Effector memory CD8-positive, alpha-beta T cell (primary cell): ENCODE measurements at regions not wholly inside any gene's neighbourhood (a gene's known extent, or its start where the extent isn't known, plus 50 kb on each side); places are given as distances from the start of the nearest gene placed in this dataset.
"Not testable (repeated sequence)": the region's sequence is repeated elsewhere in the genome, so short reads cannot be mapped to it uniquely, and the experiment has no call there.

Experiments
- ATAC-seq: fragments of 150-1000 bp; cut with Tn5 transposase; replicated peaks from 2 replicates; pipeline ENCODE4 v1.10.0; 2021; ENCODE audit warnings: mild to moderate bottlenecking, moderate library complexity
- DNase-seq, 3 experiments: peaks; one replicate each; pipeline ENCODE4 v3.0.0; 2021
- H3K27ac Mint-ChIP-seq, 2 donors: one replicate each; pipeline ENCODE4 v1.8.0; 2022; ENCODE audit warnings: mild to moderate bottlenecking in 2 of 2, mixed read lengths in 2 of 2, moderate library complexity in 2 of 2
- H3K27me3 Mint-ChIP-seq, 2 donors: one replicate each; pipeline ENCODE4 v1.8.0; 2022; ENCODE audit warnings: mixed read lengths in 2 of 2
- H3K36me3 Mint-ChIP-seq: one replicate; pipeline ENCODE4 v1.8.0; 2022; ENCODE audit warnings: mild to moderate bottlenecking, moderate library complexity, mixed read lengths; ENCODE audit not compliant: insufficient read depth
- H3K4me1 Mint-ChIP-seq, 2 donors: one replicate each; pipeline ENCODE4 v1.8.0; 2022; ENCODE audit warnings: low read depth in 2 of 2, mixed read lengths in 2 of 2
- H3K4me3 Mint-ChIP-seq, 2 donors: one replicate each; pipeline ENCODE4 v1.8.0; 2022; ENCODE audit warnings: mild to moderate bottlenecking in 2 of 2, mixed read lengths in 2 of 2, moderate library complexity in 2 of 2
- H3K9me3 Mint-ChIP-seq, 2 donors: one replicate each; pipeline ENCODE4 v1.8.0; 2022; ENCODE audit warnings: mixed read lengths in 2 of 2

DNA sequence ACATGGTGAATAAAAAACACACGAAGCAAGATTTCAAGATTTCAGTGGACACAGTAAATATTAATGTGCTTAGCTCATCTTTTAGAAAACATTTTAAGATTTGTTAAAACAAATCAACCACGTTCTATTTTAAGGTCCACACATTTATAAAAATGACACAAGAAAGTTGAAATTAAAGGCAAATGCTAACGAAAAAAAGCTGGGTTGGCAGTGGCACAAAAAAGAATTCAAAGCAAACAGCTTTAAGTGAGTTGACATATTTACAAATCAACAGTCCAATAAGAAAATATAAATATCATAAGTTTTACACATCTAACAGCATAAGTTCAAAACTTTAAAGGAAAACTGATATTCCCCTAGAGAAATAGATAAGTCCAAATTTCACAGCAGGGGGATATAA is 430.4 kb upstream of the CCDC54 start:
- Mint-ChIP-seq H3K4me1 (no peaks in the 10 kb centered on the region), H3K27ac (no peak overlapping the region), H3K4me3 (no peak overlapping the region), H3K27me3 (no peaks in the 10 kb centered on the region), H3K9me3 (peaks cover 0 to 2% of the 10 kb centered on the region in 2 donors), H3K36me3 (no peaks in the 10 kb centered on the region)
- DNase-seq = no peak
- ATAC-seq = no peak

DNA sequence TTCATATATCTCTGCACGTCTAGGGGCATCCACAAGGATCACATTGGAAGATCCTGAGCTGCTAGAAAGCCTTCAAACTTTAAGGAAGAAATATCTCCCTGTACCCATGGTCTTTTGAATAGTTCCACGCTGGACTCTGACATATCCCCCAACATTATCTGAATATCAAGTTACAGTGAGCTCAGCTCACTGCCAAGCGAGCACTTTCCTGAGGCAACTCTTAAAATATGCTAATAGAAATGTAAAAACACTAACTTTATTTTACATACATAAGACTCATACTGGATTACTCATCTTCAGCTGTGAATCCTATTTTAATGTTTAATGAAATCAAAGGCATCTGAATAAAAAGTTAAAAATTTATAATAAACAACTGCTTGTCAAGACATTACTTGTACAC is 420.2 kb upstream of the CCDC54 start:
- ATAC-seq (no peak), DNase-seq (no peak)
- peaks cover 1 to 7% of the 10 kb centered on the region in 2 donors for H3K9me3 Mint-ChIP-seq
- H3K27me3 Mint-ChIP-seq = no peaks in the 10 kb centered on the region
- no peaks in the 10 kb centered on the region for H3K4me1 Mint-ChIP-seq
- H3K27ac Mint-ChIP-seq = no peak overlapping the region
- H3K4me3 Mint-ChIP-seq = no peak overlapping the region
- H3K36me3 Mint-ChIP-seq = no peaks in the 10 kb centered on the region

DNA sequence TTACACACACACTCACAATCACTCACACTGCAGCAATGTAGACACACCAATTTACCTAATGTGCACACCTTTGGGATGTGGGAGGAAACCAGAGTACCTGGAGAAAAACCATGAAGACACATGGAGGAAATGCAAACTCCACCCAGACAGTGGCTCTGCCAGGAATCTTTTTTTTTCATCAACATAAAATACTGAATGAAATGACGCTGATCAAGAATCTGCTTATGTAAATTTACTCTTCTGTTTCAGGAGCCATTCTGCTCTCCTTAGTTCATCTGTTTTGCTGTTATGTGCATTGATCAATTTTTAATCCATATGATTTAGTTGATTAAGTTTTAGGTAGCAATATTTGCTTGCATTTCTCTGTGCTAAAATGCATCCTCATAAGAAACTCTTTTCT is 414.2 kb upstream of the CCDC54 start:
- Mint-ChIP-seq H3K4me3 (no peak overlapping the region), H3K27ac (no peak overlapping the region), H3K4me1 (no peaks in the 10 kb centered on the region), H3K27me3 (no peaks in the 10 kb centered on the region), H3K9me3 (no peaks in the 10 kb centered on the region), H3K36me3 (no peaks in the 10 kb centered on the region)
- no peak for ATAC-seq
- no peak for DNase-seq

DNA sequence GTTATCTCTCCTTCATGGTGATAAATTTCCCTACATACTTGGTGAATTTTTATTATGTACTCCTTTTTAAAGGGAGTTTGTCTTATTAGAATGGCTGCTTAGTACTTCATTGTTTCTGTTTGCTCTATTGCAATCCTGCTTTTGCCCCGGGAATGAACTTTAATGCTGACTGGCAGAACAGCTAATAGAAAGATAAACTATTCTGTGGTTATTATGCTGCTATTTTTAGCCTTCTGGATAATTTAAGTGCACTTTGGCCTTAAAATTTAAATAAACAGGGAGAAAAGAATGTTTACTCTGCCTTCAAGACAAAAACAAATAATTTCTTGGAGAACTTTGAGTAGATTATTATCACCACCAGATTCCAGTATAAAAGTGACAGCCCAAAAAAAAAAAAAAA is 413.8 kb upstream of the CCDC54 start:
- DNase-seq (no peak), ATAC-seq (no peak)
- H3K4me3 Mint-ChIP-seq = no peak overlapping the region
- H3K27ac Mint-ChIP-seq = no peak overlapping the region
- H3K4me1 Mint-ChIP-seq = no peaks in the 10 kb centered on the region
- no peaks in the 10 kb centered on the region for H3K9me3 Mint-ChIP-seq
- no peaks in the 10 kb centered on the region for H3K27me3 Mint-ChIP-seq
- H3K36me3 Mint-ChIP-seq = no peaks in the 10 kb centered on the region

DNA sequence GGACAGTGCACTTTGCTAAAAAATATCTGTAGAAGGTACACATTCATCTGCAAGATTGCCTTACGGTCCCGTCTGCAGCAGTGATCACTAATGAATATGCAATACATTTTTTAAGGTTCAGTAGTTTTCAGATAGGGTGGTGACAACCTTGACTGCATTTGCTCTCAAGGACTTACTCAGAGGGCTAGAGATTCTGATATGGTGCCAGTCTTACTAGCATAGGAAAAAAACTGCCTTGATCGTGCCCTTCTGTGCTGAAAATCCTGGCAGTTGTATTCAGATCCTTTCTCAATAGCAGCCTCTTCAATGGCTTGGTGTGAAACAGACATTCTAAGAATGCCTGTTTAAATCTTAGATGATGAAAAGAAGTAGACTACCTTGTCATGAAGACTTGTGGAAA is 411.9 kb upstream of the CCDC54 start:
- Mint-ChIP-seq H3K27me3 (no peaks in the 10 kb centered on the region), H3K4me3 (no peak overlapping the region), H3K36me3 (no peaks in the 10 kb centered on the region), H3K27ac (no peak overlapping the region), H3K9me3 (no peaks in the 10 kb centered on the region), H3K4me1 (no peaks in the 10 kb centered on the region)
- DNase-seq (no peak), ATAC-seq (no peak)

DNA sequence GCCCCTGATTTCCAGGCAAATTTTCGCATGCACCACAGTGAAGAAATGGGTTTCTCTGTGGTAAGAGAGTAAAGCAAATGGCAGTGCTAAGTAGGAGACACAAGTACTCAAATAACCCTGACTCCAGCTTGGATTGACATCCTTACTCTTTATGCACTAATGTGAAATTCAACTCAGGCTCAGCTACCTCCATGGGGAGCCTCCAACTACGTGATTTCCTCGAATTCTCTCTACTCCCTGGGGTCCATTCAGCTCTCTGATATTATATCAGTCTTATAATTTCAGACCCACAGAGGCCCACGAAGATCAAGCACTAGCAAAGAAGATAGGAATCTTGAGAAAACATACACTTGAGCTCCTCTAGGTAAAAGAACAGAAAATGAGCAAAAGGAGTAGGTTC is 407.6 kb upstream of the CCDC54 start:
- H3K4me3 Mint-ChIP-seq = no peak overlapping the region
- no peaks in the 10 kb centered on the region for H3K9me3 Mint-ChIP-seq
- no peaks in the 10 kb centered on the region for H3K27me3 Mint-ChIP-seq
- H3K27ac Mint-ChIP-seq = no peak overlapping the region
- H3K4me1 Mint-ChIP-seq = no peaks in the 10 kb centered on the region
- H3K36me3 Mint-ChIP-seq = no peaks in the 10 kb centered on the region
- DNase-seq = no peak
- ATAC-seq = no peak

DNA sequence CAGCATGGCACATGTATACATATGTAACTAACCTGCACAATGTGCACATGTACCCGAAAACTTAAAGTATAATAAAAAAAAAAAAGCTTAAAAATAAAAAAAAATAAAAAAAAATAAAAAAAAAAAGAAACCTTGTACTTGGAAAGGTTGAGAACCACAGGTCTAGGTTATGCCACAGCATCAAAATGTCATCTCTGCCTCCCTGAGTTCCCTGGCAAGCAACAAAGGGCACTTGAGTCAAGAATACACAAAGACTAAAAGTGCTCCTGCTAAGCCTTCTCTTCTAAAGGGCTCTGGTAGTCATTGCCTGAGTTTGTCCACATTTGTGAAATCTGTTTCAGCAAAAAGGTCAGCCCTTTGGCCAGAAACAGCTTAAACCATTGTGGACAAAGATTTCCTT is 395.8 kb upstream of the CCDC54 start:
- Mint-ChIP-seq H3K27ac (no peak overlapping the region), H3K4me1 (no peaks in the 10 kb centered on the region), H3K27me3 (no peaks in the 10 kb centered on the region), H3K36me3 (no peaks in the 10 kb centered on the region), H3K4me3 (no peak overlapping the region), H3K9me3 (no peaks in the 10 kb centered on the region)
- no peak for ATAC-seq
- no peak for DNase-seq

DNA sequence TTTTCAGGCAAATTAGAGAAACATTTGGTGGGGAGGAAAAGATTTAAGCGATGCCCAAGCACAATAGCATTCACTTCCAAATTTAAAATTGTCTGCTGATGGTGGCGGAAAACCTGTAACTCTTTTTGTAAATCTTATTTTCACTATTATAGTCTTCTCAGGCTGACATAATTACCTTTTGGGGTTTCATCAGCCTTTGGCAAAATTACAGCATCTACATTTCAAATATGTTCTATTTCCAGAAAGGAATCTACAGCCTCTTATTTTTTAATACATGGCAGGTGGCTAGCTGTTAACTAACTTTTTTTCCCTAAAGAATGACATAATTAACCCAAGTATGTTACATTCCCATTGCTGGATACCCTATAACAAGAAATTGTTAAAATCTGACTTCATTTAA is 391.5 kb upstream of the CCDC54 start:
- peaks cover 0 to 5% of the 10 kb centered on the region in 2 donors for H3K9me3 Mint-ChIP-seq
- ATAC-seq = no peak
- H3K36me3 Mint-ChIP-seq = no peaks in the 10 kb centered on the region
- H3K4me1 Mint-ChIP-seq = no peaks in the 10 kb centered on the region
- H3K4me3 Mint-ChIP-seq = no peak overlapping the region
- no peak overlapping the region for H3K27ac Mint-ChIP-seq
- DNase-seq = no peak
- H3K27me3 Mint-ChIP-seq = peaks cover 0 to 7% of the 10 kb centered on the region in 2 donors

DNA sequence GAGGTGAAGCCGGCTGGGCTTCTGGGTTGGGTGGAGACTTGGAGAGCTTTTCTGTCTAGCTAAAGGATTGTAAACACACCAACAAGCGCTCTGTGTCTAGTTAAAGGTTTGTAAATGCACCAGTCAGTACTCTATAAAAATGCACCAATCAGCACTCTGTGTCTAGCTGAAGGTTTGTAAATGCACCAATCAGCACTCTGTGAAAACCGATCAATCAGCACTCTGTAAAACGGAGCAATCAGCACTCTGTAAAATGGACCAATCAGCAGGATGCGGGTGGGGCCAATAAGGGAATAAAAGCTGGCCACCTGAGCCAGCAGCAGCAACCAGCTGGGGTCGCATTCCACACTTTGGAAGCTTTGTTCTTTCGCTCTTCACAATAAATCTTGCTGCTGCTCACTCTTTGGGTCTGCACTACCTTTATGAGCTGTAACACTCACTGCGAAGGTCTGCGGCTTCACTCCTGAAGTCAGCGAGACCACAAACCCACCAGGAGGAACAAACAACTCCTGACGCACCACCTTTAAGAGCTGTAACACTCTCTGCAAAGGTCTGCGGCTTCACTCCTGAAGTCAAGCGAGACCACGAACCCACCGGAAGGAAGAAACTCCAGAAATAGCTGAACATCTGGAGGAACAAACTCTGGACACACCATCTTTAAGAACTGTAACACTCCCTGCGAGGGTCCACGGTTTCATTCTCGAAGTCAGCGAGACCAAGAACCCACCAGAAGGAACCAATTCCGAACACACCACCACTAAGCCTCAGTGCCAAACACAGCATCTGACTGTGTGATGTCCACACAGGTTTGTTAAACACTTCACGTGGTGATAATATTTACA is 378.2 kb upstream of the CCDC54 start:
- not testable (repeated sequence) for H3K27ac Mint-ChIP-seq, H3K27me3 Mint-ChIP-seq, H3K36me3 Mint-ChIP-seq, H3K4me1 Mint-ChIP-seq, H3K9me3 Mint-ChIP-seq
- peak overlapping the region; percentile 50 to 52 for H3K4me3 Mint-ChIP-seq
- DNase-seq (peak in 1 of 3 experiments; percentile 1), ATAC-seq (peak; percentile 61)

DNA sequence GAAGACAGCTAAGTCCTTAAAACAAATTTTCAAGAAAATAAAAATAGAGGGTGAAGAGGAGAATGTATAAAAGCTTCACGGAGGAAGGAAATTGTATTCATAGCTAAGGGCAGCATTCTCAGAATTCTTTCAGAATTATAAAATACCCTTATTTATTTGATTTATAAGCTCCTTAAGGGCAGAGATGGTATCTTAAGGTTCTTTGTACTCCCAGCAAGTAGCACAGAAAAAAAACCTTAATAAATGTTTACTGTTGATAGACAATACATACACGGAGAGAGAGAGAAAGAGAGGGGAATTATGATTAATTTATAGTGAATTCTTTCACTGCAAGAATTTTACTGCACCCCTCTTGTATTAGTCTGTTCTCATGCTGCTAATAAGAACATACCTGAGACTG is 375.6 kb upstream of the CCDC54 start:
- Mint-ChIP-seq H3K36me3 (peaks cover 3% of the 10 kb centered on the region), H3K27ac (no peak overlapping the region), H3K27me3 (no peaks in the 10 kb centered on the region), H3K9me3 (peaks cover 0 to 4% of the 10 kb centered on the region in 2 donors), H3K4me1 (peaks cover 5 to 8% of the 10 kb centered on the region in 2 donors), H3K4me3 (no peak overlapping the region)
- no peak for DNase-seq
- no peak for ATAC-seq

DNA sequence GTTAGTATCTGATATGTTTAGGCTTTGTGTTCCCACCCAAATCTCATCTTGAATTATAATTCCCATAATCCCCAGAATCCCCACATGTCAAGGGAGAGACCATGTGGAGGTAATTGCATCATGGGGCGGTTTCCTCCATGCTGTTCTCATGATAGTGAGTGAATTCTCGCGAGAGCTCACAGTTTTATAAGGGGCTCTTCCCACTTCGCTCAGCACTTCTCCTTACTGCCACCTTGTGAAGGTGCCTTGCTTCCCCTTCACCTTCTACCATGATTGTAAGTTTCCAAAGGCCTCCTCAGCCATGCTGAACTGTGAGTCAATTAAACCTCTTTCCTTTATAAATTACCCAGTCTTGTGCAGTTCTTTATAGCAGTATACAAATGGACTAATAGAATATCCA is 371.9 kb upstream of the CCDC54 start:
- not testable (repeated sequence) for H3K4me1 Mint-ChIP-seq, ATAC-seq, H3K9me3 Mint-ChIP-seq, H3K4me3 Mint-ChIP-seq, DNase-seq, H3K27me3 Mint-ChIP-seq, H3K27ac Mint-ChIP-seq, H3K36me3 Mint-ChIP-seq

DNA sequence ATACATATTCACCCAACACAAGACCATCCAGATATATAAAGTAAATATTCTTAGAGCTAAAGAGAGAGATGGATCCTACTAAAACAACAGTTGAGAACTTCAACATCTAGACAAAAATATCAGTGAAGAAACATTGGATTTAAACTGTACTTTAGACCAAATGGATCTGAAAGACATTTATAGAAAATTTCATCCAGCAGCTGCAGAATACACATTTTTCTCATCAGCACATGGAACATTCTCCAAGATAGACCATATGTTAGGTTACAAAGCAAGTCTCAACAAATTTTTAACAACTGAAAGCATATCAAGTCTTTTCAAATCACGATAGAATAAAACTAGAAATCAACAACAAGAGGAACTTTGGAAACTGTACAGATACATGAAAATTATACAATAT is 369.0 kb upstream of the CCDC54 start:
- Mint-ChIP-seq H3K9me3 (no peaks in the 10 kb centered on the region), H3K4me3 (no peak overlapping the region), H3K4me1 (no peaks in the 10 kb centered on the region), H3K27me3 (no peaks in the 10 kb centered on the region), H3K36me3 (no peaks in the 10 kb centered on the region), H3K27ac (no peak overlapping the region)
- no peak for ATAC-seq
- no peak for DNase-seq

DNA sequence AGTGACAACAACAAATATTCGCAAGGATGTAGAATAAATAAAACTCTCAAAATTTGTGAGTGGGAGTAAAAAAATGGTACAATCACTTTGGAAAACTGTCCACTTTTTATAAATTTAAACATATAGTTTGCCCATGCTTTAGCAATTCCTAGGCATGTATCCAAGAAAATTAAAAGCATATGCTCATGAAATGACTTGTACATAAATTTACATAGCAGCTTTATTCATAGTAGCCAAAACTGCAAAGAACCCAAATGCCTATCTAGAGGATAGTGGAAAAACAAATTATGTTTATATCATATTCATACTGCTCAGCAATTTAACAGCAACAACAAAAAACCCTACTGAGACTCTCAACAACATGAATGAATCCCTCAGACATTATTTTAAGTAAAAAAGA is 363.6 kb upstream of the CCDC54 start:
- no peak overlapping the region for H3K4me3 Mint-ChIP-seq
- no peaks in the 10 kb centered on the region for H3K36me3 Mint-ChIP-seq
- DNase-seq = no peak
- no peak overlapping the region for H3K27ac Mint-ChIP-seq
- no peak for ATAC-seq
- no peaks in the 10 kb centered on the region for H3K4me1 Mint-ChIP-seq
- H3K9me3 Mint-ChIP-seq = no peaks in the 10 kb centered on the region
- no peaks in the 10 kb centered on the region for H3K27me3 Mint-ChIP-seq

DNA sequence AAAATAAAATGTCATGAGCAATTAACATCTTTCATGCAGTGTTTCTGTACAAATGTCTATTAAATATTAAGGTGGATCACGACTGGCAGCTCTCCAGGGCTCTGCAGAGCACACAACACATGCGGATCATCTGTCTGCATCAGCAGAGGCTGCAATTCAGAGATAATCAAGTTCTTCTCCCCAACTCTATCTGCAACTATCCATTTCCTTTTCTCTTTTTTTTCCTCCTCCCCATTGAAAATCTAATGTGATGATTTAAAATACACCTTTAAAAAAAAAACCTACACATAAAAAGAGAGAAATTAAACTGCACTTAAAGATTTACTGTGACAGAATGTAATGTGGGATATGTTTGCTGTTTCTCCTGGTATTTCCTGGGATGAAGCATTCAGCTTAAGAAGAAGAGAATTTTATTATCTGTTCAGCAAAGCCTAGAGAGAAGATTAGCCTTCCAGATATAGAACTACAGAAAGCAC is 352.6 kb upstream of the CCDC54 start:
- Mint-ChIP-seq H3K36me3 (no peaks in the 10 kb centered on the region), H3K27me3 (no peaks in the 10 kb centered on the region), H3K4me3 (no peak overlapping the region), H3K27ac (no peak overlapping the region), H3K9me3 (no peaks in the 10 kb centered on the region), H3K4me1 (no peaks in the 10 kb centered on the region)
- ATAC-seq (no peak), DNase-seq (no peak)
